HUES64 (cell line): ENCODE measurements at regions not wholly inside any gene's neighbourhood (a gene's known extent, or its start where the extent isn't known, plus 50 kb on each side); places are given as distances from the start of the nearest gene placed in this dataset.

ENCODE experiments used
- H3K27ac ChIP-seq: 2 replicates; pipeline ENCODE4 v1.7.0; 2013; ENCODE audit warnings: low read depth, low read length, inconsistent platforms
- H3K27me3 ChIP-seq: 2 replicates; pipeline ENCODE4 v1.6.1; 2013; ENCODE audit warnings: mild to moderate bottlenecking, low read length; ENCODE audit not compliant: insufficient read depth
- H3K36me3 ChIP-seq: 2 replicates; pipeline ENCODE4 v1.6.1; 2013; ENCODE audit warnings: mild to moderate bottlenecking, low read length; ENCODE audit not compliant: insufficient read depth
- H3K4me1 ChIP-seq: 2 replicates; pipeline ENCODE4 v1.6.1; 2013; ENCODE audit warnings: mild to moderate bottlenecking, low read length, moderate library complexity; ENCODE audit not compliant: insufficient read depth
- H3K4me3 ChIP-seq: 2 replicates; pipeline ENCODE4 v1.5.1; 2013; ENCODE audit warnings: mild to moderate bottlenecking, low read length, moderate library complexity
- H3K9ac ChIP-seq: 2 replicates; pipeline ENCODE4 v1.6.1; 2013; ENCODE audit warnings: mild to moderate bottlenecking, low read depth, low read length
- H3K9me3 ChIP-seq: 2 replicates; pipeline ENCODE4 v1.6.1; 2013; ENCODE audit warnings: low read depth, low read length; ENCODE audit not compliant: insufficient read depth
- WGBS: fragments of 150-250, 120-280 bp; methylation state at CpG from one replicate; pipeline ENCODE4 v1.1.7; 2013; ENCODE audit warnings: missing lambda C conversion rate; 5-methylcytosine and 5-hydroxymethylcytosine counted together

GRCh38 chr20:24360531-24360930, 108.9 kb upstream of the SYNDIG1 start:
- H3K36me3 ChIP-seq, result no peaks in the 10 kb centered on the region
- no peak overlapping the region for H3K9ac ChIP-seq
- no peaks in the 10 kb centered on the region for H3K27me3 ChIP-seq
- WGBS, result 97% methylated on average over 2 of the region's 3 CpGs
- no peak overlapping the region for H3K27ac ChIP-seq
- no peaks in the 10 kb centered on the region for H3K9me3 ChIP-seq
- no peaks in the 10 kb centered on the region; the same call in 1 of the 2 replicates for H3K4me1 ChIP-seq
- H3K4me3 ChIP-seq, result no peak overlapping the region

GRCh38 chr20:24359321-24360027, 110.0 kb upstream of the SYNDIG1 start:
- H3K9ac ChIP-seq, result no peak overlapping the region
- 74% methylated on average over 8 of the region's 8 CpGs for WGBS
- H3K9me3 ChIP-seq, result no peaks in the 10 kb centered on the region
- H3K4me1 ChIP-seq, result no peaks in the 10 kb centered on the region
- H3K27ac ChIP-seq, result no peak overlapping the region
- H3K36me3 ChIP-seq, result no peaks in the 10 kb centered on the region
- no peak overlapping the region for H3K4me3 ChIP-seq
- H3K27me3 ChIP-seq, result no peaks in the 10 kb centered on the region

- H3K9me3 ChIP-seq, result no peaks in the 10 kb centered on the region
- peaks cover 4% of the 10 kb centered on the region; the same call in 1 of the 2 replicates for H3K4me1 ChIP-seq
- WGBS, result 96% methylated on average over 3 of the region's 3 CpGs
- no peaks in the 10 kb centered on the region for H3K27me3 ChIP-seq
- no peak overlapping the region for H3K4me3 ChIP-seq
- no peak overlapping the region for H3K27ac ChIP-seq
- no peak overlapping the region for H3K9ac ChIP-seq
- no peaks in the 10 kb centered on the region for H3K36me3 ChIP-seq
These were observed 111.5 kb upstream of the SYNDIG1 start for GRCh38 chr20:24357931-24358330.

- Histone ChIP-seq H3K9me3 (no peaks in the 10 kb centered on the region), H3K27ac (no peak overlapping the region), H3K27me3 (no peaks in the 10 kb centered on the region), H3K9ac (no peak overlapping the region), H3K4me3 (no peak overlapping the region), H3K36me3 (no peaks in the 10 kb centered on the region), H3K4me1 (peaks cover 4% of the 10 kb centered on the region; the same call in 1 of the 2 replicates)
- WGBS, result 96% methylated on average over 3 of the region's 3 CpGs
These were observed 112.3 kb upstream of the SYNDIG1 start for GRCh38 chr20:24357177-24357576.

- no peak overlapping the region for H3K9ac ChIP-seq
- no peak overlapping the region for H3K4me3 ChIP-seq
- no peak overlapping the region for H3K27ac ChIP-seq
- H3K9me3 ChIP-seq, result no peaks in the 10 kb centered on the region
- WGBS, result 86% methylated on average over 3 of the region's 4 CpGs
- H3K4me1 ChIP-seq, result peaks cover 4% of the 10 kb centered on the region; the same call in 1 of the 2 replicates
- no peaks in the 10 kb centered on the region for H3K36me3 ChIP-seq
- no peaks in the 10 kb centered on the region for H3K27me3 ChIP-seq
These were observed 116.2 kb upstream of the SYNDIG1 start for GRCh38 chr20:24353135-24353690.

GRCh38 chr20:24350923-24351368, 118.5 kb upstream of the SYNDIG1 start:
- Histone ChIP-seq H3K27ac (no peak overlapping the region), H3K27me3 (no peaks in the 10 kb centered on the region), H3K36me3 (no peaks in the 10 kb centered on the region), H3K4me1 (peaks cover 4% of the 10 kb centered on the region; the same call in 1 of the 2 replicates), H3K4me3 (no peak overlapping the region), H3K9me3 (no peaks in the 10 kb centered on the region), H3K9ac (no peak overlapping the region)
- 94% methylated on average over 7 of the region's 7 CpGs for WGBS

GRCh38 chr20:24341781-24342180, 127.6 kb upstream of the SYNDIG1 start:
- H3K4me1 ChIP-seq, result no peaks in the 10 kb centered on the region
- H3K27me3 ChIP-seq, result no peaks in the 10 kb centered on the region
- no peak overlapping the region for H3K4me3 ChIP-seq
- WGBS, result 93% methylated on average over 3 of the region's 3 CpGs
- H3K27ac ChIP-seq, result no peak overlapping the region
- no peaks in the 10 kb centered on the region for H3K36me3 ChIP-seq
- H3K9ac ChIP-seq, result no peak overlapping the region
- H3K9me3 ChIP-seq, result no peaks in the 10 kb centered on the region

- WGBS, result 94% methylated on average over 2 of the region's 2 CpGs
- Histone ChIP-seq H3K4me3 (no peak overlapping the region), H3K4me1 (no peaks in the 10 kb centered on the region), H3K9ac (no peak overlapping the region), H3K9me3 (no peaks in the 10 kb centered on the region), H3K27ac (no peak overlapping the region), H3K27me3 (no peaks in the 10 kb centered on the region), H3K36me3 (no peaks in the 10 kb centered on the region)
These were observed 128.5 kb upstream of the SYNDIG1 start for GRCh38 chr20:24340933-24341332.

GRCh38 chr20:24339210-24339641, 130.2 kb upstream of the SYNDIG1 start:
- H3K9ac ChIP-seq, result no peak overlapping the region

GRCh38 chr20:24337551-24337950, 131.9 kb upstream of the SYNDIG1 start:
- no peak overlapping the region for H3K9ac ChIP-seq
- no peak overlapping the region for H3K27ac ChIP-seq
- no peaks in the 10 kb centered on the region for H3K36me3 ChIP-seq
- H3K9me3 ChIP-seq, result no peaks in the 10 kb centered on the region
- 92% methylated on average over 5 of the region's 5 CpGs for WGBS
- no peaks in the 10 kb centered on the region for H3K27me3 ChIP-seq
- H3K4me1 ChIP-seq, result no peaks in the 10 kb centered on the region
- H3K4me3 ChIP-seq, result no peak overlapping the region

More at GRCh38 chr20:24339210-24339641, 130.2 kb upstream of the SYNDIG1 start:
- Histone ChIP-seq H3K27ac (no peak overlapping the region), H3K27me3 (no peaks in the 10 kb centered on the region), H3K9me3 (no peaks in the 10 kb centered on the region), H3K4me3 (no peak overlapping the region), H3K4me1 (no peaks in the 10 kb centered on the region), H3K36me3 (no peaks in the 10 kb centered on the region)
- WGBS, result 82% methylated on average over 5 of the region's 5 CpGs

- H3K27me3 ChIP-seq, result no peaks in the 10 kb centered on the region
- H3K36me3 ChIP-seq, result no peaks in the 10 kb centered on the region
- no peak overlapping the region for H3K4me3 ChIP-seq
- no peak overlapping the region for H3K27ac ChIP-seq
- H3K4me1 ChIP-seq, result no peaks in the 10 kb centered on the region
- H3K9me3 ChIP-seq, result no peaks in the 10 kb centered on the region
- H3K9ac ChIP-seq, result no peak overlapping the region
- WGBS, result 59% methylated on average over 4 of the region's 4 CpGs
These were observed 132.4 kb upstream of the SYNDIG1 start for GRCh38 chr20:24337069-24337468.
